ENCODE measurements at regions not wholly inside any gene's neighbourhood (a gene's known extent, or its start where the extent isn't known, plus 50 kb on each side); places are given as distances from the start of the nearest gene placed in this dataset.

DNA sequence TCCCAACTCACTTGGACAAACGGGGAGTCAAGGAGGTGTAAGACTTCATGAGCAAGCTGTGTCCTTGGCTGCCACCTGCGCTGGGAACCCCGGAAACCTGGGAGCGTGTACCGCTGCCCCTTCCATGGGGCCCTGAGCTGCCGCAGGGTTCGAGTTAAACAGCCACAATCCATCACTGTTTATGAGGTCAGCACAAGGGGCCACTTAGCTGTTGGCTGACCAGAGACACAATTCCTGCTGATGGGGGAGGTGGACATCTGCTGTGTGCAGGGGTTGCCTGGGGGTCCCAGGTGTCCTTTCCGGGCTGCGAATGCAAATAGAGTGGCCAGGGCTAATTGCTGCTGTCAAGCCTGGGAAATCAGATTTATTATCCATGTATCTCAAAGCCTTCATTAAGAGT, 549.3 kb downstream of the BRD1 start:
- TF ChIP-seq CTCF (IDR thresholded peaks at IDR 0.05; ENCODE audit: control insufficient read depth, extremely low read depth, insufficient read depth), result no peak
- H3K4me3 ChIP-seq (ENCODE audit: low read depth, low read length), result no peak overlapping the region
- no peak for DNase-seq (ENCODE audit: low read depth)

DNA sequence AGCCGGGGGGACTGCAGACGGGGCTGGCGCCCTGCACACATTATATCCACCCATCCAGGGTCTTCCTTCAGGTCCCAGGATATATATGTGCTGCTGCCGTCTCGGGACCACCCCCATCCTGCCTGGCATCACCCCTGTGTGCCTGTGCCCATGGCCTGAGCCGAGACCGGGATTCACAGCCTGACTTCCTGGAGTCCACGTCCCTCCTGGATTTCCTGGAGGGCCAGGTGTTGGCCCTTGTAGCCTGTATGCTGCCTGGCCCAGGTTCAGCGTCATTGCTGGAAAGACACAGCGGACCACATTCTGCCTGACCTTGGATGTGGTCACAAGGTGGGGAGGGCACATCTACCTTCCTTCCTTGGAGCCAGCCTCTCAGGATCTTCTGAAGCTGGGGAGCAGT, 551.1 kb downstream of the BRD1 start:
- no peak for TF ChIP-seq CTCF (IDR thresholded peaks at IDR 0.05; ENCODE audit: control insufficient read depth, extremely low read depth, insufficient read depth)
- DNase-seq (ENCODE audit: low read depth), result no peak
- H3K4me3 ChIP-seq (ENCODE audit: low read depth, low read length), result no peak overlapping the region

GRCh38 chr22:49274754-49275380, 552.8 kb downstream of the BRD1 start:
- TF ChIP-seq CTCF (IDR thresholded peaks at IDR 0.05; ENCODE audit: control insufficient read depth, extremely low read depth, insufficient read depth), result no peak
- no peak overlapping the region for H3K4me3 ChIP-seq (ENCODE audit: low read depth, low read length)
- no peak for DNase-seq (ENCODE audit: low read depth)

DNA sequence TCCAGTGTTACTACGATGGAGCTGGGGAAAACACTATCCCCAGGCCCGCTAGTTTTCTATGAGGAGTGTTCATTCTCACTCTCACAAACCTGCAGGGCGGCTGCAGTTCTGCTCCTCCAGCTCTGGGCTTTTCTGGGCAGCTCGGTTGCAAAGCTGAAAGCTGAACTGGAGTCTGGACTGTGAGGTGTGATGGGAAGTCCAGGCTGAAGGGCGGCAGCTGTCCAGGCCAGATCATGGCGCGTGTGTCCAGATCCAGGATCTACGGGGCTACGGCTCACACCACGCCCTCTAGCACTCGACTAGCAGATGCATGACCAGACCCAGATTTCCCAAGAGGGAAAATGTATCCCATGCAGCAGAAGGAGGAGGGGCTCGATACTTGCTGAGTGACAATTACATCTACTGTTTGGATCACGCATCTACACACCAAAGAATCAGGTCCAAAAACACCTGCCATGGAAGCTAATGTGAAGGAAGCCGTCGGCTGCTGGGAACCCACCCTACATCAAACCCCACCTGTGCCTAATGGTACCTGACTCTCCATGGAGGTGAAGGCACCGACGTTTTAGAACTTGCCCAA, 555.0 kb downstream of the BRD1 start:
- DNase-seq (ENCODE audit: low read depth), result no peak
- H3K4me3 ChIP-seq (ENCODE audit: low read depth, low read length), result no peak overlapping the region
- no peak for TF ChIP-seq CTCF (IDR thresholded peaks at IDR 0.05; ENCODE audit: control insufficient read depth, extremely low read depth, insufficient read depth)

DNA sequence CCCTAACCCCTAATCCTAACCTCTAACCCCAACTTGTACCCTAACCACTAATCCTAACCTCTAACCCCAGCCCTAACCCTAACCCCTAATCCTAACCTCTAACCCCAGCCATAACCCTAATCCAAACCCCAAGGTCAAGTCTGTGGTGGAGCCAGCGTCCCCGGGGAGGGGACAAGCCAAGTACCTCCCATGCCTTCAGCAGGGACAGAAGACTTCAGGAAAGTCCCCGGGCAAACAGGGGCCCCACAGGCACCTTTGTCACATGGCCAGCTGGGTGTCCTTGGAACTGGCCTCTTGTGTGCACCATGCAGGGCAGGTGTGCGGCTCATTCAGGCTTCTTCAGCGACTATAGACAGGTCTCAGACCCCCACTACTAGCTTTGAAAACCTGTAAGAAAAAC, 555.8 kb downstream of the BRD1 start:
- TF ChIP-seq CTCF (IDR thresholded peaks at IDR 0.05; ENCODE audit: control insufficient read depth, extremely low read depth, insufficient read depth), result no peak
- no peak overlapping the region for H3K4me3 ChIP-seq (ENCODE audit: low read depth, low read length)
- no peak for DNase-seq (ENCODE audit: low read depth)

- DNase-seq (ENCODE audit: low read depth), result no peak
- no peak overlapping the region for H3K4me3 ChIP-seq (ENCODE audit: low read depth, low read length)
- TF ChIP-seq CTCF (IDR thresholded peaks at IDR 0.05; ENCODE audit: control insufficient read depth, extremely low read depth, insufficient read depth), result no peak
Observed at GRCh38 chr22:49271369-49271727, 556.3 kb downstream of the BRD1 start.
